ENCODE measurements at regions not wholly inside any gene's neighbourhood (a gene's known extent, or its start where the extent isn't known, plus 50 kb on each side); places are given as distances from the start of the nearest gene placed in this dataset.

- TF ChIP-seq, protein P1, sequence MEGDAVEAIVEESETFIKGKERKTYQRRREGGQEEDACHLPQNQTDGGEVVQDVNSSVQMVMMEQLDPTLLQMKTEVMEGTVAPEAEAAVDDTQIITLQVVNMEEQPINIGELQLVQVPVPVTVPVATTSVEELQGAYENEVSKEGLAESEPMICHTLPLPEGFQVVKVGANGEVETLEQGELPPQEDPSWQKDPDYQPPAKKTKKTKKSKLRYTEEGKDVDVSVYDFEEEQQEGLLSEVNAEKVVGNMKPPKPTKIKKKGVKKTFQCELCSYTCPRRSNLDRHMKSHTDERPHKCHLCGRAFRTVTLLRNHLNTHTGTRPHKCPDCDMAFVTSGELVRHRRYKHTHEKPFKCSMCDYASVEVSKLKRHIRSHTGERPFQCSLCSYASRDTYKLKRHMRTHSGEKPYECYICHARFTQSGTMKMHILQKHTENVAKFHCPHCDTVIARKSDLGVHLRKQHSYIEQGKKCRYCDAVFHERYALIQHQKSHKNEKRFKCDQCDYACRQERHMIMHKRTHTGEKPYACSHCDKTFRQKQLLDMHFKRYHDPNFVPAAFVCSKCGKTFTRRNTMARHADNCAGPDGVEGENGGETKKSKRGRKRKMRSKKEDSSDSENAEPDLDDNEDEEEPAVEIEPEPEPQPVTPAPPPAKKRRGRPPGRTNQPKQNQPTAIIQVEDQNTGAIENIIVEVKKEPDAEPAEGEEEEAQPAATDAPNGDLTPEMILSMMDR (IDR thresholded peaks at IDR 0.05; ENCODE audit: low read depth, low read length, poor library complexity, severe bottlenecking): no peak
- no peak for TF ChIP-seq EZH2phosphoT487 (IDR thresholded peaks at IDR 0.05; ENCODE audit: borderline replicate concordance, low read length)
Observed at GRCh38 chr1:5385096-5385799, 607.0 kb downstream of the NPHP4 start.

All from DOHH2 (cell line).